A549 (cell line): ENCODE measurements at regions not wholly inside any gene's neighbourhood (a gene's known extent, or its start where the extent isn't known, plus 50 kb on each side); places are given as distances from the start of the nearest gene placed in this dataset.

Experiments used
- ATAC-seq, 2 experiments: fragments of 200-7000 bp in 1 of 2; fragments of >200 bp in 1 of 2; cut with Nextera tagmentation in 1 of 2; cut with Tn5 transposase in 1 of 2; 3 replicates each; pipeline versions ENCODE4 v1.8.0 to v1.9.1; 2018 to 2020; ENCODE audit warnings: mild to moderate bottlenecking in 1 of 2, moderate library complexity in 1 of 2
- CTCF ChIA-PET: fragments of 300-600 bp; sonication (Branson Sonifier 250); formaldehyde crosslinking; extraction: SDS; loops from one replicate; lab custom pipeline; 2021; ENCODE audit warnings: antibody characterized with exemption, inconsistent platforms; lab: Yijun Ruan, JAX
- POLR2A ChIA-PET: fragments of 350-600 bp; formaldehyde crosslinking; extraction: SDS; loops from one replicate; lab custom pipeline; 2021; ENCODE audit warnings: antibody characterized with exemption, inconsistent platforms; lab: Yijun Ruan, JAX
- DNase-seq, 2 experiments: peaks; one replicate each; pipeline versions ENCODE4 v3.0.0 to v3.0.0-alpha.2; 2011 to 2016; ENCODE audit warnings: low read depth in 1 of 2, low spot score in 1 of 2
- FAIRE-seq: peaks from 2 replicates; lab custom pipeline; 2011; peaks lifted over from hg19 to GRCh38; lab: Jason Lieb, UNC
- H3K27ac ChIP-seq, 2 experiments: fragments of >200 bp; sonication (Bioruptor Twin); formaldehyde crosslinking; 3 replicates each; pipeline ENCODE4 v1.5.1; 2016 to 2017
- H3K4me1 ChIP-seq: fragments of >200 bp; sonication (Bioruptor Twin); formaldehyde crosslinking; 3 replicates; pipeline ENCODE4 v1.6.1; 2016
- H3K4me2 ChIP-seq: fragments of >200 bp; sonication (Bioruptor Twin); formaldehyde crosslinking; 3 replicates; pipeline ENCODE4 v1.6.1; 2016
- H3K4me3 ChIP-seq: fragments of >200 bp; sonication (Bioruptor Twin); formaldehyde crosslinking; 3 replicates; pipeline ENCODE4 v1.5.1; 2016
- H3K9me3 ChIP-seq: fragments of >200 bp; sonication (Bioruptor Twin); formaldehyde crosslinking; 3 replicates; pipeline ENCODE4 v1.6.1; 2016
- ATOH8 ChIP-seq: fragments of 250-450 bp; sonication (Bioruptor Pico); IDR thresholded peaks from 2 replicates; pipeline ENCODE4 v1.5.0; 2020; ENCODE audit warnings: low read depth, mild to moderate bottlenecking, moderate library complexity
- CHD2 ChIP-seq: fragments of 150-350 bp; IDR thresholded peaks from 2 replicates; pipeline ENCODE4 v1.6.1; 2014; ENCODE audit warnings: low read length; ENCODE audit not compliant: partially characterized antibody
- EHF ChIP-seq: fragments of 250-450 bp; sonication (Bioruptor Pico); IDR thresholded peaks from 2 replicates; pipeline ENCODE4 v1.5.0; 2020; ENCODE audit warnings: mild to moderate bottlenecking
- ELK1 ChIP-seq: fragments of 150-350 bp; IDR thresholded peaks from 2 replicates; pipeline ENCODE4 v1.6.1; 2014; ENCODE audit warnings: low read depth, mild to moderate bottlenecking, low read length
- EP300 ChIP-seq, 2 experiments: fragments of >200 bp; sonication (Bioruptor Twin); formaldehyde crosslinking; IDR thresholded peaks; 2 replicates in 1 of 2; 3 replicates in 1 of 2; pipeline ENCODE4 v1.6.1; 2016 to 2017
- ESRRA ChIP-seq: fragments of 150-350 bp; IDR thresholded peaks from 2 replicates; pipeline ENCODE4 v1.6.1; 2014; ENCODE audit warnings: mild to moderate bottlenecking, low read length, borderline replicate concordance
- HEYL ChIP-seq: fragments of 250-450 bp; sonication (Bioruptor Pico); IDR thresholded peaks from 2 replicates; pipeline ENCODE4 v1.8.0; 2021; ENCODE audit warnings: mild to moderate bottlenecking, moderate library complexity
- HOXA7 ChIP-seq: fragments of 250-450 bp; sonication (Bioruptor Pico); IDR thresholded peaks from 2 replicates; pipeline ENCODE4 v1.5.0; 2020; ENCODE audit warnings: mild to moderate bottlenecking, moderate library complexity
- HOXB5 ChIP-seq: fragments of 250-450 bp; sonication (Bioruptor Pico); IDR thresholded peaks from 2 replicates; pipeline ENCODE4 v1.5.0; 2020; ENCODE audit warnings: mild to moderate bottlenecking, moderate library complexity
- JUN ChIP-seq, 2 experiments: fragments of >200 bp; sonication (Bioruptor Twin); formaldehyde crosslinking; IDR thresholded peaks; 2 replicates in 1 of 2; 3 replicates in 1 of 2; pipeline ENCODE4 v1.6.1; 2016 to 2017
- JUNB ChIP-seq: fragments of >200 bp; sonication (Bioruptor Twin); formaldehyde crosslinking; IDR thresholded peaks from 2 replicates; pipeline ENCODE4 v1.6.1; 2016
- MAX ChIP-seq: IDR thresholded peaks from 2 replicates; pipeline ENCODE4 v1.6.1; 2012
- MYC ChIP-seq: IDR thresholded peaks from 2 replicates; pipeline ENCODE4 v1.6.1; 2012; ENCODE audit warnings: mild to moderate bottlenecking, inconsistent platforms, low read length, improper control_type of control experiment, borderline replicate concordance
- NFE2L2 ChIP-seq: fragments of 150-350 bp; conservative IDR thresholded peaks from 2 replicates; pipeline ENCODE4 v1.6.1; 2014; ENCODE audit warnings: low read length
- NR3C1 ChIP-seq: fragments of >200 bp; sonication (Bioruptor Twin); formaldehyde crosslinking; IDR thresholded peaks from 3 replicates; pipeline ENCODE4 v1.6.1; 2017
- PHF8 ChIP-seq: fragments of 200-600 bp; sonication (generic); IDR thresholded peaks from 2 replicates; pipeline ENCODE4 v1.6.1; 2016; ENCODE audit warnings: low read depth, mild to moderate bottlenecking, antibody characterized with exemption, moderate library complexity, borderline replicate concordance
- RAD21 ChIP-seq, 2 experiments: fragments of >200 bp in 1 of 2; sonication (Bioruptor Twin) in 1 of 2; formaldehyde crosslinking in 1 of 2; IDR thresholded peaks in 1 of 2; conservative IDR thresholded peaks in 1 of 2; 2 replicates in 1 of 2; 3 replicates in 1 of 2; pipeline ENCODE4 v1.6.1; 2012 to 2018; ENCODE audit warnings: inconsistent platforms in 1 of 2
- RCOR1 ChIP-seq: fragments of 150-350 bp; IDR thresholded peaks from 2 replicates; pipeline ENCODE4 v1.6.1; 2014; ENCODE audit warnings: antibody characterized with exemption, low read length, low read depth
- REST ChIP-seq: fragments of 200-600 bp; sonication (generic); IDR thresholded peaks from 2 replicates; pipeline ENCODE4 v1.6.1; 2016; ENCODE audit warnings: antibody characterized with exemption, mild to moderate bottlenecking, moderate library complexity
- RFX5 ChIP-seq: fragments of 450-650 bp; IDR thresholded peaks from 2 replicates; pipeline ENCODE4 v1.7.1; 2014; ENCODE audit warnings: antibody characterized with exemption, mild to moderate bottlenecking, moderate library complexity
- SMC3 ChIP-seq: fragments of >200 bp; sonication (Bioruptor Twin); formaldehyde crosslinking; IDR thresholded peaks from 3 replicates; pipeline ENCODE4 v1.6.1; 2018; ENCODE audit warnings: inconsistent platforms
- TP53 ChIP-seq: fragments of 250-450 bp; sonication (Bioruptor Pico); IDR thresholded peaks from 2 replicates; pipeline ENCODE4 v1.5.0; 2021; ENCODE audit warnings: mild to moderate bottlenecking, moderate library complexity
- USF2 ChIP-seq: fragments of 450-650 bp; IDR thresholded peaks from 2 replicates; pipeline ENCODE4 v1.6.1; 2014; ENCODE audit warnings: antibody characterized with exemption
- ZFP36 ChIP-seq: fragments of 450-650 bp; IDR thresholded peaks from 2 replicates; pipeline ENCODE4 v1.6.1; 2014; ENCODE audit warnings: borderline replicate concordance; ENCODE audit not compliant: partially characterized antibody
- ZSCAN20 ChIP-seq: fragments of 250-450 bp; sonication (Bioruptor Pico); IDR thresholded peaks from 2 replicates; pipeline ENCODE4 v1.8.0; 2022; ENCODE audit warnings: mild to moderate bottlenecking, moderate library complexity
- WGBS: methylation state at CpG from one replicate; pipeline ENCODE4 v1.1.6; 2017; ENCODE audit errors: missing lambda C conversion rate; 5-methylcytosine and 5-hydroxymethylcytosine counted together

GRCh38 chr5:106135473-106135872 is 1535.3 kb downstream of the EFNA5 start:
- 55% methylated on average over 1 of the region's 1 CpG for WGBS
- Histone ChIP-seq H3K27ac (no peak overlapping the region), H3K4me3 (no peak overlapping the region), H3K9me3 (no peaks in the 10 kb centered on the region), H3K4me1 (no peaks in the 10 kb centered on the region), H3K4me2 (no peak overlapping the region)
- FAIRE-seq = no peak
- ATAC-seq = no peak
- no peak for DNase-seq
- TF ChIP-seq HOXA7 (CRISPR knock-in tag) (no peak), HOXB5 (CRISPR knock-in tag) (no peak), ELK1 (no peak), TP53 (CRISPR knock-in tag) (no peak), MAX (no peak), NR3C1 (no peak), EHF (no peak), RFX5 (no peak), NFE2L2 (no peak), EP300 (IDR thresholded peaks at IDR 0.05) (no peak), ESRRA (no peak), MYC (no peak), CHD2 (no peak), SMC3 (no peak), HEYL (CRISPR knock-in tag) (no peak), ZSCAN20 (CRISPR knock-in tag) (no peak), RCOR1 (no peak), USF2 (no peak), PHF8 (no peak)
- POLR2A ChIA-PET = no interaction called here
- CTCF ChIA-PET = no interaction called here

- no peaks in the 10 kb centered on the region for H3K9me3 ChIP-seq
- TF ChIP-seq ZFP36 (no peak), RAD21 (conservative IDR thresholded peaks at IDR 0.05 in 1 of 2, IDR thresholded peaks at IDR 0.05 in 1 of 2) (no peak), USF2 (no peak), JUNB (no peak), JUN (IDR thresholded peaks at IDR 0.05) (no peak), ESRRA (no peak), ATOH8 (CRISPR knock-in tag) (no peak), REST (no peak), NFE2L2 (no peak), HOXB5 (CRISPR knock-in tag) (no peak), RCOR1 (no peak)
- H3K4me2 ChIP-seq = no peak overlapping the region
- H3K4me3 ChIP-seq = no peak overlapping the region
- no peak for DNase-seq
- ChIA-PET POLR2A (no interaction called here), CTCF (no interaction called here)
- no peak overlapping the region for H3K27ac ChIP-seq
- FAIRE-seq = no peak
- no peaks in the 10 kb centered on the region for H3K4me1 ChIP-seq
- ATAC-seq = no peak
These were observed 1536.2 kb downstream of the EFNA5 start for GRCh38 chr5:106134549-106134948.
